GM12878 (cell line): ENCODE measurements at regions not wholly inside any gene's neighbourhood (a gene's known extent, or its start where the extent isn't known, plus 50 kb on each side); places are given as distances from the start of the nearest gene placed in this dataset.
"Not testable (repeated sequence)": the region's sequence is repeated elsewhere in the genome, so short reads cannot be mapped to it uniquely, and the experiment has no call there.

ENCODE experiments used
- ATAC-seq: fragments of 200-7000 bp; cut with Tn5 transposase; 3 replicates; pipeline ENCODE4 v1.9.1; 2020; ENCODE audit warnings: mild to moderate bottlenecking, moderate library complexity
- BruUV-seq: library from RNA; stranded (reverse); fragments of 400-500 nt; replicated peaks from 2 replicates; lab custom pipeline; 2021; lab: Mats Ljungman, UMichigan
- CTCF ChIA-PET: fragments of 300-600 bp; sonication (Branson Sonifier 250); formaldehyde crosslinking; extraction: SDS; loops from one replicate; lab custom pipeline; 2021; ENCODE audit warnings: inconsistent platforms; lab: Yijun Ruan, JAX
- POLR2A ChIA-PET: fragments of 350-600 bp; formaldehyde crosslinking; extraction: SDS; loops from one replicate; lab custom pipeline; 2021; ENCODE audit warnings: inconsistent platforms; lab: Charles Lee
- RAD21 ChIA-PET: fragments of 300-600 bp; sonication (Branson Sonifier 250); formaldehyde crosslinking; loops from one replicate; lab custom pipeline; 2023; ENCODE audit warnings: antibody characterized with exemption; ENCODE audit not compliant: unreplicated experiment; lab: Charles Lee
- SMC1A ChIA-PET: fragments of 300-600 bp; sonication (Branson Sonifier 250); formaldehyde crosslinking; loops from one replicate; lab custom pipeline; 2023; ENCODE audit not compliant: unreplicated experiment, uncharacterized antibody; lab: Charles Lee
- DNase-seq: peaks from one replicate; pipeline ENCODE4 v3.0.0-alpha.2; 2011; ENCODE audit warnings: low read depth, low spot score
- FAIRE-seq: peaks from 3 replicates; lab custom pipeline; 2011; peaks lifted over from hg19 to GRCh38; lab: Jason Lieb, UNC
- H2AFZ ChIP-seq: 2 replicates; pipeline ENCODE4 v1.6.0; 2011; ENCODE audit warnings: low read depth, low read length, control low read depth; ENCODE audit not compliant: control insufficient read depth
- H3K27ac ChIP-seq: 2 replicates; pipeline ENCODE4 v1.5.1; 2011; ENCODE audit warnings: control low read depth; ENCODE audit not compliant: control insufficient read depth, insufficient read depth
- H3K27me3 ChIP-seq, 2 experiments: replicated peaks in 1 of 2; 2 replicates each; pipeline versions ENCODE4 v1.6.0 to v1.6.1; 2011; ENCODE audit warnings: low read length in 1 of 2; ENCODE audit not compliant: control insufficient read depth in 2 of 2, insufficient read depth in 2 of 2
- H3K36me3 ChIP-seq, 2 experiments: 2 replicates each; pipeline ENCODE4 v1.5.1; 2011; ENCODE audit warnings: low read length in 1 of 2; ENCODE audit not compliant: control insufficient read depth in 2 of 2, insufficient read depth in 2 of 2
- H3K4me1 ChIP-seq: 2 replicates; pipeline ENCODE4 v1.6.1; 2011; ENCODE audit warnings: mild to moderate bottlenecking, low read length, moderate library complexity, mixed read lengths; ENCODE audit not compliant: control insufficient read depth, insufficient read depth
- H3K4me2 ChIP-seq: 2 replicates; pipeline ENCODE4 v1.6.0; 2011; ENCODE audit warnings: control low read depth; ENCODE audit not compliant: control insufficient read depth, insufficient read depth
- H3K4me3 ChIP-seq: fragments of 200-600 bp; sonication (generic); 2 replicates; pipeline ENCODE4 v1.5.1; 2016
- H3K79me2 ChIP-seq: 2 replicates; pipeline ENCODE4 v1.6.0; 2011; ENCODE audit warnings: low read length; ENCODE audit not compliant: control insufficient read depth, insufficient read depth
- H3K9ac ChIP-seq: 2 replicates; pipeline ENCODE4 v1.8.0; 2011; ENCODE audit warnings: low read length, control low read depth, mixed read lengths; ENCODE audit not compliant: control insufficient read depth, insufficient read depth
- H3K9me3 ChIP-seq: replicated peaks from 3 replicates; pipeline ENCODE4 v1.5.1; 2011; ENCODE audit warnings: mild to moderate bottlenecking, low read length; ENCODE audit not compliant: control insufficient read depth, insufficient read depth
- H4K20me1 ChIP-seq: 2 replicates; pipeline ENCODE4 v1.6.0; 2011; ENCODE audit not compliant: control insufficient read depth, insufficient read depth
- ATF2 ChIP-seq: IDR thresholded peaks from 2 replicates; pipeline ENCODE4 v1.6.1; 2012; ENCODE audit warnings: low read length, inconsistent platforms
- BCL11A ChIP-seq: IDR thresholded peaks from 2 replicates; pipeline ENCODE4 v1.6.1; 2011; ENCODE audit warnings: low read depth, low read length
- BRCA1 ChIP-seq: IDR thresholded peaks from 2 replicates; pipeline ENCODE4 v1.6.1; 2011; ENCODE audit warnings: low read depth, low read length, improper control_type of control experiment
- CBX3 ChIP-seq: fragments of 200-600 bp; sonication (generic); IDR thresholded peaks from 2 replicates; pipeline ENCODE4 v1.6.1; 2016; ENCODE audit warnings: low read depth, borderline replicate concordance
- EED ChIP-seq: sonication (generic); IDR thresholded peaks from 2 replicates; pipeline ENCODE4 v1.6.1; 2016; ENCODE audit warnings: antibody characterized with exemption, low read depth
- EGR1 ChIP-seq, 2 experiments: IDR thresholded peaks; 1 replicate in 1 of 2; 2 replicates in 1 of 2; pipeline ENCODE4 v1.6.1; 2011 to 2012; ENCODE audit warnings: low read depth in 2 of 2, low read length in 2 of 2, borderline replicate concordance in 1 of 2, mild to moderate bottlenecking in 1 of 2, moderate library complexity in 1 of 2
- HDGF ChIP-seq: fragments of 450-650 bp; IDR thresholded peaks from 2 replicates; pipeline ENCODE4 v1.6.1; 2016; ENCODE audit warnings: antibody characterized with exemption
- IKZF1 ChIP-seq: fragments of 450-650 bp; conservative IDR thresholded peaks from 2 replicates; pipeline ENCODE4 v1.6.1; 2017; ENCODE audit warnings: antibody characterized with exemption, mild to moderate bottlenecking
- IRF5 ChIP-seq: fragments of 450-650 bp; IDR thresholded peaks from 2 replicates; pipeline ENCODE4 v1.6.1; 2017; ENCODE audit warnings: borderline replicate concordance
- RFX5 ChIP-seq: IDR thresholded peaks from 2 replicates; pipeline ENCODE4 v1.6.1; 2011; ENCODE audit warnings: low read depth, low read length, improper control_type of control experiment
- SREBF1 ChIP-seq: IDR thresholded peaks from 2 replicates; pipeline ENCODE4 v1.6.1; 2012; ENCODE audit warnings: mild to moderate bottlenecking, low read length
- ZZZ3 ChIP-seq: IDR thresholded peaks from 2 replicates; pipeline ENCODE4 v1.6.1; 2011; ENCODE audit warnings: low read depth; ENCODE audit not compliant: control insufficient read depth, insufficient read length
- WGBS: methylation state at CpG from one replicate; pipeline ENCODE4 v1.1.6; 2016; ENCODE audit warnings: low lambda C conversion rate; ENCODE audit not compliant: insufficient replicate concordance, insufficient coverage; ENCODE audit errors: missing lambda C conversion rate; 5-methylcytosine and 5-hydroxymethylcytosine counted together
- in situ Hi-C: fragments of 300-500 bp; cut with MboI; formaldehyde crosslinking; loops from 9 replicates; pipeline ENCODE4 v1.14.3; 2018; ENCODE audit warnings: mixed read lengths
- intact Hi-C: fragments of 100-400 bp; cut with micrococcal nuclease; formaldehyde crosslinking; loops from one replicate; pipeline ENCODE4 v1.14.2; 2022; ENCODE audit not compliant: unreplicated experiment
- TF ChIP-seq, protein P1 (sequence below): fragments of 450-650 bp; IDR thresholded peaks from 2 replicates; pipeline ENCODE4 v1.6.1; 2018; ENCODE audit warnings: mild to moderate bottlenecking, low read depth, moderate library complexity; ENCODE audit not compliant: partially characterized antibody

- H3K9ac ChIP-seq, CTCF ChIA-PET, SMC1A ChIA-PET, H3K27me3 ChIP-seq, H3K4me1 ChIP-seq, H3K4me3 ChIP-seq, RAD21 ChIA-PET, BruUV-seq, H2AFZ ChIP-seq, POLR2A ChIA-PET, DNase-seq, H4K20me1 ChIP-seq, H3K27ac ChIP-seq, in situ Hi-C loops, ATAC-seq, H3K9me3 ChIP-seq, H3K79me2 ChIP-seq, H3K36me3 ChIP-seq, FAIRE-seq, H3K4me2 ChIP-seq, intact Hi-C loops: not testable (repeated sequence)
Measured at GRCh38 chr16:88311860-88312259, 70.9 kb upstream of the ZNF469 start.

GRCh38 chr16:88312732-88313131 is 70.0 kb upstream of the ZNF469 start:
- CTCF ChIA-PET: interaction anchor here (1.2 kb wide), 1 partner anchor 25 kb away, joined by 5 read pairs; no protein-coding TSS in a partner anchor
- in situ Hi-C loops (no loop called here), intact Hi-C loops (no loop called here)
- H3K27me3 ChIP-seq: no peaks in the 10 kb centered on the region; a peak in 1 of 4 replicates
- H2AFZ ChIP-seq: no peak overlapping the region
- DNase-seq: no peak
- H3K27ac ChIP-seq: no peak overlapping the region
- POLR2A ChIA-PET: no interaction called here
- SMC1A ChIA-PET: no interaction called here
- RAD21 ChIA-PET: no interaction called here
- TF ChIP-seq, protein P1, sequence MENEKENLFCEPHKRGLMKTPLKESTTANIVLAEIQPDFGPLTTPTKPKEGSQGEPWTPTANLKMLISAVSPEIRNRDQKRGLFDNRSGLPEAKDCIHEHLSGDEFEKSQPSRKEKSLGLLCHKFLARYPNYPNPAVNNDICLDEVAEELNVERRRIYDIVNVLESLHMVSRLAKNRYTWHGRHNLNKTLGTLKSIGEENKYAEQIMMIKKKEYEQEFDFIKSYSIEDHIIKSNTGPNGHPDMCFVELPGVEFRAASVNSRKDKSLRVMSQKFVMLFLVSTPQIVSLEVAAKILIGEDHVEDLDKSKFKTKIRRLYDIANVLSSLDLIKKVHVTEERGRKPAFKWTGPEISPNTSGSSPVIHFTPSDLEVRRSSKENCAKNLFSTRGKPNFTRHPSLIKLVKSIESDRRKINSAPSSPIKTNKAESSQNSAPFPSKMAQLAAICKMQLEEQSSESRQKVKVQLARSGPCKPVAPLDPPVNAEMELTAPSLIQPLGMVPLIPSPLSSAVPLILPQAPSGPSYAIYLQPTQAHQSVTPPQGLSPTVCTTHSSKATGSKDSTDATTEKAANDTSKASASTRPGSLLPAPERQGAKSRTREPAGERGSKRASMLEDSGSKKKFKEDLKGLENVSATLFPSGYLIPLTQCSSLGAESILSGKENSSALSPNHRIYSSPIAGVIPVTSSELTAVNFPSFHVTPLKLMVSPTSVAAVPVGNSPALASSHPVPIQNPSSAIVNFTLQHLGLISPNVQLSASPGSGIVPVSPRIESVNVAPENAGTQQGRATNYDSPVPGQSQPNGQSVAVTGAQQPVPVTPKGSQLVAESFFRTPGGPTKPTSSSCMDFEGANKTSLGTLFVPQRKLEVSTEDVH: no peak
- no peak for TF ChIP-seq EGR1 (IDR thresholded peaks at IDR 0.05; ENCODE audit: borderline replicate concordance in 1 of 2, low read depth in 2 of 2, low read length in 2 of 2)
- no peak for TF ChIP-seq IKZF1
- no peak for TF ChIP-seq ATF2
- TF ChIP-seq EED: no peak
- no peak for TF ChIP-seq ZZZ3
- no peak for TF ChIP-seq RFX5
- TF ChIP-seq BRCA1: no peak
- no peak for TF ChIP-seq BCL11A
- no peak for TF ChIP-seq CBX3
- no peak for TF ChIP-seq HDGF
- no peak for TF ChIP-seq IRF5
- TF ChIP-seq SREBF1: no peak
- no peak overlapping the region for H3K4me3 ChIP-seq
- H3K79me2 ChIP-seq: no peaks in the 10 kb centered on the region
- H3K9ac ChIP-seq: no peak overlapping the region
- H3K4me1 ChIP-seq: no peaks in the 10 kb centered on the region
- no peaks in the 10 kb centered on the region for H4K20me1 ChIP-seq
- 30% methylated on average over 10 of the region's 10 CpGs for WGBS
- H3K9me3 ChIP-seq: no peaks in the 10 kb centered on the region; the same call in 2 of the 3 replicates
- no peaks in the 10 kb centered on the region for H3K36me3 ChIP-seq
- BruUV-seq: no TSS peak
- H3K4me2 ChIP-seq: no peak overlapping the region
- FAIRE-seq: no peak
- no peak for ATAC-seq
